EH (cell line): ENCODE measurements at regions not wholly inside any gene's neighbourhood (a gene's known extent, or its start where the extent isn't known, plus 50 kb on each side); places are given as distances from the start of the nearest gene placed in this dataset.
A peak's percentile ranks its signal among the peaks of the same experiment; 100 is the strongest.
"Not testable (repeated sequence)": the region's sequence is repeated elsewhere in the genome, so short reads cannot be mapped to it uniquely, and the experiment has no call there.

Source experiments
- DNase-seq: peaks from one replicate; pipeline ENCODE4 v3.0.0-alpha.2; 2015; ENCODE audit warnings: low read depth

- DNase-seq, result no peak
Measured at GRCh38 chr2:62330959-62331358, 135.0 kb downstream of the B3GNT2 start.

DNA sequence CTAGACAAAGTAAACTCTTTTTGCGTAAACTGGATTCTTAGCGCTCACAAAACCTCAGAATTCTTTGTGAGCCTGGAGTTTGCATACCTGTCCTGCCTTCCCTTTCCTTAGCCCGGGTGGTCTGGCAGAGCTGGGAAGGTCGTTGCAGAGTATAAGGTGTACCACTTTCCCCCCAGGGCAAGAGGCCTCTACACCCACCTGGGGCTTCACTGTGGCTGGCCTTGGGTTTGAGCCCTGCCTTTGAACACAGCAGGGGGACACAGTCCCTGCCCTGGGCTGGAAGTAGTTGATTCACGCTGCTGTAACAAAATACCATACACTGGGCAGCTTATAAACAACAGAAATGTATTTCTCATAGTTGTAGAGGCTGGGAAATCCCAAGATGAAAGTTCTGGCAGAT, 133.9 kb downstream of the B3GNT2 start:
- DNase-seq, result no peak

GRCh38 chr2:62326735-62327134, 130.8 kb downstream of the B3GNT2 start:
- DNase-seq, result no peak

DNA sequence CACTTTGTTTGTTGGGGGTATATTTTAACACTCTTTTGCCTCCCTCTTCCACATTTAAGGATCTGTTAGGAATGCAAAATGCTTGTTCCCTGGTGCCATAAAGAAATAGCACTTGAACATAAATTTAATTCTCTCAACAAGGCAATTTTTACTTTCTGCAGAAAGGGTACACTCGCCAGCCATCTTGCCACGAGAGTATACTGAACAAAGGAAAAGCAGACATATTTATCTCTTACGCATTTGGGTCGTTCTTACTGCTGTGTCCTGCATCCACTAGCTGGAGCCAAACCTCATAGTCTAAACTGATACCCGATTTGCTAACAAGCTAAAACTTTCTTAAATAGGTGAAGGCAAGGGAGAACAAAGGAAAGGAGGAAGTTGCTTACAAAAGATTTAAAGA, 129.5 kb downstream of the B3GNT2 start:
- no peak for DNase-seq

DNA sequence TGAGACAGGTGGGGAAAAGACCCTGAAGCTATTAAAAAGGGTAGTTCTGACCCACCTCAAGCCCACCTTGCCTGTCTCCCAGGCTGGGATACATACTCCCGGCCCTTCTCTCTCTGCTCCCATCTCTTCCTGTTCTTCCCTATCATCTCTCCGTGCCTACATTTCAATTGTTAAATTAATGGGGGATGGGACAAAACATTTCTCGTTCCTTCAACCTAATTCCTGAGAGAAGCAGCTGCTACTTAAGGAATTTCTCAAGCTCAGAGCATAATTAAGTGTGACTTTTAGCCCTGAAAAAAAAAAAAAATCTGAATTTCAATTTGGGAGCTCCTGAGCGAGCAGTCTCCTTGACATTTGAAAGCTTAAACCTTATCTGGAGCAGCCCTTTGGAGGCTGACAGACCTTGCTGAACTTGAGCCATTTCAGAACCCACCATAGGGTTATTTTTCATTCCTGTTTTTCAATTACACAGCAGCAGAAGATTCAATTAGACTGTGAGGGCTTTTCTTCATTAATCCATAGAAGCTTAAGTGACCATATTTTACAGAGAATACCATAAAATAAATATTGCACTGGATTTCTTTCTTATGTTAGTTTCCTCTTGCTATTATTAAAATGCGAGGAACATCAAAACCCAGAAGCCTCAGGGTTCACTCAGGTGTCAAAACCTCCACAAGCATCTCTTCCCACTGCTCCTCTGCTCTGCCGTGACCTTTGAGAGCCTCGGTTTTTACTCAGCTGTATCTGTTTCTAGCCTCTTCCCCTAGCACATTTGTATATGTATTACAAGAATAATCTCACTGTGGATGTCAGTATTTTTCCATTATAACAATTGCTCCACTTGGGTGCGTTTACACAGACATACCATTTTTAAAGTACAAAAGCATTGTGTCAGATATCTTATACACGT, 125.7 kb downstream of the B3GNT2 start:
- no peak for DNase-seq

DNA sequence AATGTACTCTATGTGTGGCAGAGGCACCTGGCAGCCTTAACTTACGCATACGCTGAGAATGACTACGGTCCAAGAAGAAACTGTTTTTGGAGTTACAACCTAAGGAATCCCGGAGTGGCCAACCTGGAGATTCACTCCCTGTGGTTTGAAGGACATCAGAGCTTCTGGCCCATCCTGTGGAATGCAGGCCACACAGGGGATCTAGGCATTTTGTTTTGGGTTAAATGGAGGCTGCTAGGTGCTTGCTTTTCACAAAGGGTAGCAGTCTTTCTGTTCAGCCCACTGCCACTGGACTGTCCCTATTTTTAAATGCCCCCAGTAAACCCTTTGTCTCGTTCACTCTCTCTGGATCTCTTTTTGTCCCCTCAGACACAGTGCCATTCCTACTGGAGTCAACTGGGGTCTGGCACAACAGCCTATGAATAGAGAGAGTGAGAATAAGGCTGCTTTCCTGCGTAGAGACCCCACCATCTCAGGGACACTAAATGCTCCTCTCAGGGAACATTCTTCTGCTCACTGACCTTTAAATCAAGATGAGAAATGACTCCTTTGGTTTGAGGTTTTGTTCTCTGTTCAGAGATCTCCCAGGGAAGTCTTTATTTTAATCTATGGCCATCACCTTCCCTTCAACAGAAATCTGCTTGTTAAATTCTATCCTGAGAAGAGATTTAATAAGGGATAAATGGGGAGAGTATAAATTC, 124.9 kb downstream of the B3GNT2 start:
- no peak for DNase-seq

- not testable (repeated sequence) for DNase-seq
Measured at GRCh38 chr2:62320137-62320536, 124.2 kb downstream of the B3GNT2 start.

DNA sequence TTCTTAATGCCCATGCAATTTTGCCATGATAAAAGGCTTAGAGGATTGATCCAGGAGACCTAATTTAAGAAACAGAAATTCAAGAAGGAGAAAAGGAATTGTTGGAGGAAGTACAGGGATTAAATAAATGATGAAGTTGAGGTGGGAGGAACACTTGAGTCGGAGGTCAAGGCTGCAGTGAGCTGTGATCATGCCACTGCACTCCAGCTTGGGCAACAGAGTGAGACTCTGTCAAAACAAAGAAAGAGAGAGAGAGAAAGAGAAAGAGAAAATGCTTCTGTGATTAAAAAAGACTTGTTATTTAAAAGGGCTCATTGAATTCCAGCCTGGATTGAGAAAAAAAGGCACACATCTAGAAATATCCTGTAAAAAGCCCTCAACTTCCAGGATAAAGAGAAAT, 123.2 kb downstream of the B3GNT2 start:
- DNase-seq, result no peak

GRCh38 chr2:62315476-62315875, 119.6 kb downstream of the B3GNT2 start:
- DNase-seq, result no peak

GRCh38 chr2:62314291-62314690, 118.4 kb downstream of the B3GNT2 start:
- DNase-seq, result no peak

- no peak for DNase-seq
Measured at GRCh38 chr2:62313449-62314227, 117.7 kb downstream of the B3GNT2 start.

- peak; percentile 13 for DNase-seq
Measured at GRCh38 chr2:62309465-62310091, 113.7 kb downstream of the B3GNT2 start.

DNA sequence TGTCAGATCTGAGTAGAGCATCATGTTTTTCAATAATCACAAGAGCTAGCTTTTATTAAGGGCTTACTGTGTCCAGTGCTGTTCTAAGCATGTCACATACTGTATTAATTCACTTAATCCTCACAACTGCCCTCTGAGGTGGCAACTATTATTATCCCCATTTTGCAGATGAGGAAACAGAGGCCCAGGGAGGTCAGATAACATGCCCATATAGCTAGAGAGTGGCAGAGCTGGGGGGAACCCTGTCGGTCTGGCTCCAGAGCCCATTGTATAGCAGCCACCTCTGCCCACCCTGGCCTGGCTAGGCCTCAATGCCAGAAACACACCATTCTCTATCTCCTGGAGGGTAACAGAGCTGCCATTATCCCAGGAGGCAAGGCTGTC, 113.2 kb downstream of the B3GNT2 start:
- no peak for DNase-seq

- no peak for DNase-seq
Measured at GRCh38 chr2:62307469-62308389, 111.8 kb downstream of the B3GNT2 start.

DNA sequence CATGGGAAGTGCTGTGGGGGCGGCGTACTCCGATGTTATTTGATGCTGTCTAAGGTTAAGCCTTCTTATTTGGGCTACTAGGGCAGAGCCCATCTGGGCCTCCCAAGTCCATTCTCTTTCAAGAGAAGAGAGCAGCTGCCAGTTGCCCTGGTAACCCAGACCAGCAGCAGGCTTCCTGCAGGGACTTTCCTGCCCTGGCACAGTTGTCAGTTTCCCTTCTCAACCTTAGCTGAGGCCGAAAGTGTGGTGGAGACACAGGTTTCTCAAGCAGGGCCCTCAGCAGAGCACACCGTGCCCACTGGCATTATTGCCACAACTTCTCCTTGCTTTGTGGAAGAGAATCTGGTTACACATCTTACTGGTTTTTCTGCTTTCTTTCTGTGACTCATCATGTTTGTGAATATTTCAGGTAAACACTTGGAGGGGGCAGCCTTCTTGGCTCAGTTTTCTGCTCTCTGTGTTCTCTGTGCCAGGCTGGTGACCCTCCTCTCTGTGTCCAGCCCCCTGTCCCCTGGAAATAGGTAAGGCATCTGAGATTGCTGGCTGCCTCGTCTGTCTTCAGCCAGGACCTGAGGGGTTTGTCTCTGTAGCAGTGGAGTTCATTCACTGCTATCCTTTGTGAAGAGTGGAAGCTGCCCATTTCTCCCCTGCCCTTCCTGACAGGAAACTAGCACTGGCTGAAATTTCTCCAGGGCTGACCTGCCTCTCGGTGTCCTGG, 111.0 kb downstream of the B3GNT2 start:
- peak; percentile 13 for DNase-seq

DNA sequence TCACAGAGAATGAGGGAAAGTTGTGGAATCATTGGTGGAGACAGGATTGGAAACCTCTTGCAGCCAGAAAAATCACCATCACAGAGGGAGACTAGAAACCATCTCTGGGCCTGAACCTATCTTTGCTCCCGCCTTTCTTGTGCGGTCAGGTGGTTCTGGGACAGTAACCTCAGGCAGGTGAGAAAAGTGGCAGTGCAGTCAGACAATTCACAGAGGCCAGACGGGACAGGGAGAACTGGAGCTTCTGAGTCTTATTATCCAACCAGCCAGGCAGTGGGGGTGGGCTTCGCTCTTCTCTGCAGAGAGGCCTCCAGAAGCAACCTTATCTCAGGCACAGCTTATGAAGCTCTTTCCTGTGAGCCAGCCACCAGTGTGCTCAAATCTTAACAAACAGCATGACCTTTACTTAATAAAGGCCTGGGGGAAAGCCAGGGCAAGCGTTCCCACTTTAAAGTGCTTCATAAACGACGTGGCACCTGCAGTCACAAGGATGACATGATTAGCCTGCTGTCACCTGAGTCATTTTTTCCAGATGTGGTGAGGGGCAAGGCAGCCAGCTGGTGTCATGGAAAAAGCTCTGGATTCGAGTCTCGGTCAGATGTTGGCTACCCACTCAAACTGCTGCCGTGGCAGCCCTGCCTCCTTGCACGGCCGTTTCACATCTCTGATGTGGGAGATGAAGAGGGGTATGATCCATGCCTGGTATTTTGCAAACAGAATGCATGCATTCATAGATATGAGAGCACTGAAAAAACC, 109.7 kb downstream of the B3GNT2 start:
- DNase-seq, result no peak

DNA sequence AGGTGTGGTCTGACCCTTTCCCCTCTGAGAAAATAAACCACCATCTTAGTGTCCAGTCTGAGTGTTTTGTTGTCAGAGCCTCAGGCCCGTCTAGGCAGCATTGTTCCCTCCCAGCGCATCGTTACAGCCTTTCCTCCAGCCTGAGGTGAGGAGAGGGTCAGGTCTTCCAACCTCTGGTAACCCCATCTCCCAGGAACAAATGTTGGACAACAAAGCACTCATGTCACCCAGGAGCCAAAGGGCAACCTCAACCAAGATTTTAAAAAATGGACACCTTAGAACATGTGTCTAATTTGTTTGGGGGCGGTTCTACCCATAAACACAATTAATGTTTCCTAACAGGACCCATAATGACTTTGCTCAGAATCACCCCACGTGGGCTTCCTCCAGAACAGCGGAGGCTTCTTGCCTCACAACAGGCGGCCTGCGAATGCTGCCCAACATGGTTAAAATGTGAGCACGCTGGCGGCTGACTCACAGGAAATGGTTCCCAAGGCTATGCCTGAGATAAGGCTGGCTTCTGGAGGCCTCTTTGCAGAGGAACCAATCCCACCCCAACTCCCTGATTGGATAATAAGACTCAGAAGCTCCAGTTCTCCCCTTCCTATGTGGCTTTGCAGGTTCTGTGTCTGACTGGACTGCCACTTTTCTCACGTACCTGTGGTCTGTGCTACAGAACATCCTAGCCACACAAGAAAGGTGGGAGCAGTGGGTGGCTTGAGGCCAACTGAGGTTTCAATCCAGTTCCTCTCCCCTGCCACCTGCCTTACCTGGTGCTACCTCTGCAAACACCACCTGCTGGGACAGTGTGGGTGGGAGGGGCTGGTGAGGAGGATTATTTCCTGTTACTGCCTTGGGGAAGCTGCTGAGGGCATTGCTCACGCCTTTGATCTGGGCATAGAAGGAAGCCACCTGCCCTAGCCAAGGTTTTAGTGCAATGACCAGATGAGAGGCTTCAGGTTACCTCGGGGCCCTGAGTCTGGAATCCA, 108.8 kb downstream of the B3GNT2 start:
- peak; percentile 71 for DNase-seq

GRCh38 chr2:62303788-62304187, 107.9 kb downstream of the B3GNT2 start:
- no peak for DNase-seq
